Pons (tissue), 1 donor: ENCODE measurements at regions not wholly inside any gene's neighbourhood (a gene's known extent, or its start where the extent isn't known, plus 50 kb on each side); places are given as distances from the start of the nearest gene placed in this dataset.

Experiments
- DNase-seq: peaks from one replicate; pipeline ENCODE4 v3.0.0-alpha.2; 2016; ENCODE audit warnings: low spot score

- DNase-seq: no peak
These were observed 70.2 kb upstream of the SLC27A6 start for GRCh38 chr5:128895122-128895521.

GRCh38 chr5:128896675-128897074 is 68.6 kb upstream of the SLC27A6 start:
- no peak for DNase-seq

GRCh38 chr5:128903550-128903949 is 61.7 kb upstream of the SLC27A6 start:
- DNase-seq: no peak

- no peak for DNase-seq
These were observed 60.3 kb upstream of the SLC27A6 start for GRCh38 chr5:128904805-128905567.

- peak; percentile 84 for DNase-seq
These were observed 59.6 kb upstream of the SLC27A6 start for GRCh38 chr5:128905568-128906110.

GRCh38 chr5:128913551-128913950 is 51.7 kb upstream of the SLC27A6 start:
- DNase-seq: no peak
